ENCODE measurements at regions not wholly inside any gene's neighbourhood (a gene's known extent, or its start where the extent isn't known, plus 50 kb on each side); places are given as distances from the start of the nearest gene placed in this dataset.
"Not testable (repeated sequence)": the region's sequence is repeated elsewhere in the genome, so short reads cannot be mapped to it uniquely, and the experiment has no call there.

- ATAC-seq, result no peak
These were observed 320.2 kb upstream of the IL12A start for GRCh38 chr3:159668461-159668860.

DNA sequence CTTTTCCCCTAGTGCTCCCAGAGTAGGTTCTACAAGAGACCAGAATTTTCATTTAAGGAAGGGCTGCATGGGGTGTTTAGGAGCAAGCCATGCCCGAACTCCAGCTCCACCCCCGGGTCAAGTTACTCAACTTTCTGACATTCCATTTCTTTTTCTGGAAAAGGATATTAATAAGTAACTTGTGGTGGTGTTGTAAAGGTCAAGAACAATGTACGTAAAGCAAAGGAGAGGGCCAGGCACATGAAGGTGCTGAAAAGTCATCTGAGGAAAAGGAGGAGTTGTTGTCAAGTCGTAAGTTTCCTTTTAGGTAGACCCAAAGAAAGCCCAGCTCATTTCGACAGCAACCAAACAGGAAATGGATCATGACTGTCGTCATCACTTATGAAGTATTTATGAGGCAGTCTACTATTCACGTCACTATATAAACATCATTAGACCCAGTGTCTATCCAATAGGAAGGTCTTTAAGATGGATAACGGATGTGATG is 319.6 kb upstream of the IL12A start:
- ATAC-seq, result no peak

DNA sequence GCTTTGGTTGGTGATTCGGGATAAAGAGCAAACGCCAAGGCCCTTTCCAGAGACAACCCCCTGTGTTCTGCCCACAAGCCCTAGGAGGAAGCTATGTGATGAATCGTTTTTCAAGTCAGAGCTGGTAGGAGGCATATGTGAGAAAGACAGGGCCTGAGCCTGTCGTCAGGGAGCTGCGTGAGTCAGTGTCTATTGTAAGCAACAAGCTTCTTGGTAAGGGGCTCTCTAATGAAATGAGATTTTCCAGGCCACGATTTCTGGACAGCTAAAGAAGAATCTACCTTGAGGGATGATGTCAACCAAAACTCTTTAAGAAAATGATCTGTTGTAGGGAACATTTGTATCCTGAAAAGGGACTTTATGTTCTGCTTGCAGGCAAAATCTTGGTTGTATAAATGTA is 318.9 kb upstream of the IL12A start:
- ATAC-seq, result no peak

DNA sequence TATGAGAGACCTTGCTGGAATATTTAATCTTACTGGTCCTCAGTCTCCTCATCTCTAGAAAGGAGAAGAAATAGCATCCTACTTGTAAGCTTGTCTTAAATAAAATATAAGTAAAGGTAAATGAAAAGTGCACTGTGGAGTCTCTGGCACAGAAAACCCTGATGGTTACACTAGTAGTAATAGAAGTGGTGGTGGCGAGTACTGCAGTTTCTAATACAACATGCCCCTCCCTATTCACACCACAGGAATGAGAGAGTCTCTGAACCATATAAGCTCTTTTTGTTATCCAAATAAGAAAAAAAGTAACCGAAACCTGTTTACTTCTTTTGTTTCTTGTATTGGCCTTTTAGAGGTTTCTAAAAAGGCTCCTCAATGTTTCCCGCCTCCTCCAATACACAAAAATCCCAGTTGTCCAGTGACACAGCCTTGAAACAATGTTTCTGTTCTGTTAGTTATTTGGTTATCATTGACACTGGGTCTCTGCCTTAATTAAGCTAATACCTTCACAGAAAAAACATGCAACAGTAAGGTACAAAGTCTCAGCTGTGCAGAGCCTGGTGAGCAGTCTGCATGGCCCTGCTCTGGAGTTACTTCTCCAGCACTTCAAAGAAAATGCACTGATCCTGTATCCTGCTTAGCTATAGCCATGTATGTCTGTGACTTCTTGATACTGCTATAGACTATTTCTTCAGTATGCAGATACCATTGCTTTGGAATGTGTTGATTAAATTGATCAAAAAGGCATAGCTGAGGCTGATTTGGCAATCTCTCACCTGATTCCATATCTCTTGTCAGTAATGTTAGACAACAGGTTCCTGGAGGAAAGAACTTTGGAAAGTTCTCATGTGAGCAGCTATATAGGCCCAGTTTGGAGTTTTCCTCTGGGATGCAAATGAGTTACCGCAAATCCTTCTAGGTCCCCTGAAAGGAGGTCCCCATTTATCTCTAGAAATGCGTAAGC is 315.6 kb upstream of the IL12A start:
- no peak for ATAC-seq

DNA sequence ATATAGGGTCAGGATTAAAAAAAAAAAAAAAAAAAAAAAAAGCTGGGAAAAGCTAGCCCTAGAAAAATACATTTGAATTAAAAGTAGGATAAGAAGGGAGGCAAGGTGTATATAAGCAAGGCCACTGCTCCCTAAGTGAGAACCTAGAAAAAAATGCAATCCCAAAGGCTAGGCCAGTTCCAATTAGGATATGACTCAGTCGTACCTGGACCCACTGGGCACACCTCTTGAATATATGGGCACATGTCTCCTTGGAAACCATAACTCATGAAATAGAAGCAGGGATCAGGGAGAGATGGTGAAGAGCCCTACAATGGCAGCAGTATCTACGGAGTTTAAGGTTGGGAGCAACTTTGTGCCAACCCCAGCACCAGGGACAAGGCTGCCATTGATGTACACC is 314.1 kb upstream of the IL12A start:
- ATAC-seq, result no peak

- no peak for ATAC-seq
These were observed 313.4 kb upstream of the IL12A start for GRCh38 chr3:159675285-159675684.

GRCh38 chr3:159679900-159680299 is 308.7 kb upstream of the IL12A start:
- ATAC-seq, result no peak

GRCh38 chr3:159681717-159682116 is 306.9 kb upstream of the IL12A start:
- not testable (repeated sequence) for ATAC-seq

GRCh38 chr3:159685801-159686200 is 302.8 kb upstream of the IL12A start:
- ATAC-seq, result no peak

- no peak for ATAC-seq
These were observed 295.4 kb upstream of the IL12A start for GRCh38 chr3:159693226-159693625.

DNA sequence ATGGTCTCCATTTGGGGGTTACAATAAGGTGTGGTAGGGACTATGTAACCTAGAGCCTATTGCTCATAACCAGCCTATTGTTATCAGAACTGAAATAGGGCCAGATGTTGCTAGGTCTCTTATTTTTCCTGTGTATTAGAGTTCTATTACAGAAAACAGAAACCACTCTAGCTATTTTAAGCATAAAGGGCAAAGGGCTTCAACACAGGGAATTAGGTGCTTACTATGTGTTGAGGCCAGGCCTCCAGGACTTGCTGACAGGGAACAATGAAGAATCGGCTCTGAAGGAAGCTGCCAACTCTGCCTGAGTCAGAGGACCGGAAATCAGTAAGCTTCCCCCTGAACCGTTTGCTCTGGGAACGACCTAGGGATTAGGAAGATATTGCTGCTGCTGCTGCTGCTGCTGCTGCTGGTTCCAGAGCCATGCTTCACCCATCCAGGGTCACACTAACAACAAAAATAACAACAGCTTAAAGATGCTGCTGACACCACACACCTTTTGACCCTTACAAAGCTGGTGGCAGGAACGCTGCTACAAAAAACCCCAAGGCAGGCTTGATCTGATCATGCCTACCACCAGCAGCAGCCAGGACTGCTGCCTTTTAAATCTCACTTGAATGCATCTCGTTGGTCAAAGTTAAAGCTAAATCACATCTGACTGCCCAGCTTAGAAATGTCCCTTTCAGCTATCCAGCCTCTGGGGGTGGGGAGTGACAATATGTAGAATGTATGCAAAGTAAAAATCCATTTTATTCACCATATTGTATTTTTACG is 276.9 kb upstream of the IL12A start:
- ATAC-seq, result peak; percentile 83

GRCh38 chr3:159721324-159721723 is 267.3 kb upstream of the IL12A start:
- no peak for ATAC-seq

- ATAC-seq, result no peak
These were observed 265.3 kb upstream of the IL12A start for GRCh38 chr3:159723295-159723694.

GRCh38 chr3:159724627-159725026 is 264.0 kb upstream of the IL12A start:
- no peak for ATAC-seq

DNA sequence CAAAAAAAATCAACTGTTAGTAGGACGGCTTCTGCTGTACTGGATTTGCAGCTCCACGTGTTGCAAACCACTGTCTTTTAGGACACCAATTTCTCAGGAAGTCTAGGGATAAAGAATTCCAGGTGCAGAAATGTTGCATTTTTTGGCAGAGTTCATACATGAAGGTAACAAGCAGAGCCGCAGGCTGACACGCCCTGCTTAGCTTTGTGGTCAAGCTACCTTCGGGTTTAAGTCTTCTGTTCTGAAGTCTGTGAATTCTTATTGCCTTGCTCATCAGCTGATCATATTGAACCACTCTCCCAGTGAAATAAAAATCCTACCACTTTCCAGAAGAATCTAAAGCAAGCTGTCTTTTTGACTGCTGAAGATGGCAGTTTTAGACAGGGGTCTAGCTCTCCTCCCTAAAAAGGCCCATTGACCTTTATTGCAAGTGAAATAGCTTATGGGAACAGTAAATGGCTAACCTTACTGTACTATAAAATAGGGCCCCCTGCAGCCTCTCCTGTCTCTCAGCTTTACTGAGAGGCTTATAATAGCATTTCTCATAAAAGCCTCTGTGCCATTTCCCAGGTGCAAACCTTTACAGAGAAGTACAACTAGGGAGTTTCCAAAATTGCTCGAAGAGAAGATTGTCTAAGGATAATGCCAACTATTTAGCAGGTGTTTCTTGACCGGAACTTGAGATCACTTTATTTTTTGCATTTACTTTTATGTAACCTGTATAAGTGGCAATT is 262.2 kb upstream of the IL12A start:
- ATAC-seq, result peak; percentile 90

- no peak for ATAC-seq
These were observed 261.1 kb upstream of the IL12A start for GRCh38 chr3:159727506-159727905.

DNA sequence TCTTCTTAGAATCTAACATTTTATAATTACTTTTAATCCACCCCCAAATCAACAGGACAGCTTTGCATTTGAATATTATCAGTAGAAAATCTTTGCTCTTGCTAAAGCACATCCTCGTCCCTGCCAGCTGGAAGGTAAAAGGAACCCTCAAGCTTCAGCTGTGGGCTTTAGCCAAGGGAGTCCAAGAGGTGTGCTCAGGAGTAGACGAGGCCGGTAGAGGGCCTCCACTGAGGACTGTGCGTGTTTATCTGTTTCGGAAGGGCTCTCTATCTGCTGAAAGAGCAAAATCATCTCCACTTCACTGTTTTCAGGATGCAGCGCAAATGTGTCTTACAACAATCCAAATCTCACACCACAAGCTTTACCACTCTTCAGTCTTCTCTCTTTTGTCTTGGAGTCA is 257.4 kb upstream of the IL12A start:
- ATAC-seq, result no peak

DNA sequence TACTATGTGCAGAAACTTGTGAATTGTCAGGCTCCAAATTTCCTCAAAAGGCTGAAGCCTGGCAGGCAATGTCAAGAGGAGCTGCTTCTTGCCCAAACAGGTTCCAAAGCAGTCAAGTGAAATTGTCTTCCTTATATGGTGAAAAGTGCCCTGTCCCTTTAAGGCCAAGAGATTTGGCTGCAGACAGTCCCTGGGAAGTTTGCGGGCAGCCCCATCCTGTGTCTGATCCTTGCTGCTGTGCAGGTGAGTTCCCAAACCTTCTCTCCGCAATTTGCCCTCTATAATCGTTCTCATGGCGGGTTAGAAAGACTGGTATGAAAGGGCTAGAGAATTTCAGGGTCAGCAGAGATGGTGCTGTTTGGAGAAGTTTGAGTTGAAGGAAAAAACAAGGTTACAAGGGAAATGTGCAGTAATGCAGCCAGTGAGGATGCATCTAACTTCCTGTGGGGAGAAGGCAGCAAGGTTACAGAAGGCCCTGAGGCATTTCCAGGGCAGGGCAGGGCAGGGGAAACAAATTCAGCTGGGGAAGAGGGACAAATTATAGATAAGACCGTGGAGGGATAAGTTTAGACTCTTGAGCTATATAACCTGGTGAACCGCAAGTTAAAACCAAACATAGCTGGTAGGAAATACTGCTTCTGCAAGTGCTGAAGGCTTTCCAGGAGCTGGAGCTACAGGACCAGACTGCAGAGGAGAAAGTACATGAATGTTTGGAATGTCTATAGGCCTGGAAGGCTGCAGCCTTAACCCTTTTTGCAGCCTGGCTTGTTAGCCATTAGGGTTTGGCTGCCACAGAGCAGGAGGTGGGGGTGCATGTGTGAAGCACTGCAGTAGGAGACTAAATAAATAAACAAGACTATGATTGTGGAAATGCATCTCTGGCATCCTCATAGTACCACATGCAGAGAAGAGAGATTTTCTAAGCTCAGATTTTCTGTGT is 256.2 kb upstream of the IL12A start:
- ATAC-seq, result peak; percentile 82

- no peak for ATAC-seq
These were observed 255.3 kb upstream of the IL12A start for GRCh38 chr3:159733194-159733860.

DNA sequence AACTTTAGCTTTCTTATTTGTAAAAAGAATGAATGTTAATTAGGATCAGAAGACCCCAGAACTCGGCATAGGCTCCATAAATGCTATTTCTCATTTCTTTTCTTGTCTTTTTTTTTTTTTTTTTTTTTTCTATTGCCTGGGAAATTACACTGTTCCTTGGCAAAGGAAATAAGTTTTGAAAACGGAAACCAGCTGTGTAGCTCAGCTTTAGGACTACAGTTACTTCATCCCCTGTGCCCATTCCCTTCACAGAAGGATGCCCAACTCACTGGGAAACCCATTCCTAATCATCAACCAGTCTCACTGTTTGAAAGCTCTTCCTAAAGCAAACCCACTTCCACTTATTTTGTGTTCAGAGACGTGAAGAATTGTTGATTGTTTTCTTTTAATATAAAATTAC is 254.0 kb upstream of the IL12A start:
- ATAC-seq, result no peak

- ATAC-seq, result no peak
These were observed 249.5 kb upstream of the IL12A start for GRCh38 chr3:159739166-159739565.

Data from esophagus mucosa (tissue), 1 donor.